Liver (tissue), 8 donors: ENCODE measurements at regions not wholly inside any gene's neighbourhood (a gene's known extent, or its start where the extent isn't known, plus 50 kb on each side); places are given as distances from the start of the nearest gene placed in this dataset.

ENCODE experiments used
- DNase-seq: peaks from one replicate; pipeline ENCODE4 v3.0.0-alpha.2; 2017; ENCODE audit warnings: low spot score
- H3K27ac ChIP-seq, 2 donors: one replicate each; pipeline ENCODE4 v1.7.0; 2013; ENCODE audit warnings: inconsistent platforms in 2 of 2, low read length in 2 of 2, control low read depth in 1 of 2, low read depth in 1 of 2, mild to moderate bottlenecking in 1 of 2
- H3K27me3 ChIP-seq, 4 donors: one replicate each; pipeline versions ENCODE4 v1.6.1 to v1.7.0; 2013; ENCODE audit warnings: low read length in 3 of 4, inconsistent platforms in 1 of 4, mild to moderate bottlenecking in 1 of 4, moderate library complexity in 1 of 4; ENCODE audit not compliant: control insufficient read depth in 4 of 4, insufficient read depth in 4 of 4
- H3K36me3 ChIP-seq, 4 donors: one replicate each; pipeline versions ENCODE4 v1.6.1 to v1.7.0; 2013; ENCODE audit warnings: low read length in 3 of 4, mild to moderate bottlenecking in 3 of 4, low read depth in 1 of 4, moderate library complexity in 1 of 4; ENCODE audit not compliant: control insufficient read depth in 4 of 4, insufficient read depth in 3 of 4
- H3K4me1 ChIP-seq, 4 donors: one replicate each; pipeline versions ENCODE4 v1.6.1 to v1.7.0; 2013; ENCODE audit warnings: low read length in 3 of 4, mild to moderate bottlenecking in 3 of 4, moderate library complexity in 1 of 4; ENCODE audit not compliant: control insufficient read depth in 4 of 4, insufficient read depth in 4 of 4
- H3K4me3 ChIP-seq, 3 donors: one replicate each; pipeline versions ENCODE4 v1.6.1 to v1.7.0; 2013; ENCODE audit warnings: low read length in 3 of 3, control low read depth in 1 of 3, low read depth in 1 of 3, mild to moderate bottlenecking in 1 of 3
- H3K9ac ChIP-seq, 2 donors: one replicate each; pipeline ENCODE4 v1.7.0; 2013; ENCODE audit warnings: low read length in 2 of 2, mild to moderate bottlenecking in 2 of 2, moderate library complexity in 2 of 2, control low read depth in 1 of 2, low read depth in 1 of 2
- H3K9me3 ChIP-seq, 4 donors: one replicate each; pipeline versions ENCODE4 v1.6.1 to v1.7.0; 2013; ENCODE audit warnings: low read length in 3 of 4; ENCODE audit not compliant: control insufficient read depth in 4 of 4
- EGR1 ChIP-seq, 2 donors: IDR thresholded peaks; 2 replicates each; pipeline ENCODE4 v1.6.1; 2016 to 2018; ENCODE audit warnings: antibody characterized with exemption in 2 of 2, low read depth in 2 of 2
- FOXA1 ChIP-seq: IDR thresholded peaks from 2 replicates; pipeline ENCODE4 v1.6.1; 2016; ENCODE audit warnings: antibody characterized with exemption
- FOXA2 ChIP-seq: IDR thresholded peaks from 2 replicates; pipeline ENCODE4 v1.6.1; 2016; ENCODE audit warnings: antibody characterized with exemption
- GABPA ChIP-seq, 2 donors: IDR thresholded peaks in 1 of 2; conservative IDR thresholded peaks in 1 of 2; 2 replicates each; pipeline ENCODE4 v1.6.1; 2016; ENCODE audit warnings: antibody characterized with exemption in 2 of 2, mild to moderate bottlenecking in 1 of 2, moderate library complexity in 1 of 2
- HNF4A ChIP-seq, 2 donors: conservative IDR thresholded peaks; 2 replicates each; pipeline ENCODE4 v1.6.1; 2016; ENCODE audit warnings: antibody characterized with exemption in 2 of 2, mild to moderate bottlenecking in 2 of 2
- HNF4G ChIP-seq: IDR thresholded peaks from 2 replicates; pipeline ENCODE4 v1.6.1; 2016; ENCODE audit warnings: antibody characterized with exemption
- JUND ChIP-seq, 2 donors: IDR thresholded peaks; 2 replicates each; pipeline ENCODE4 v1.6.1; 2016; ENCODE audit warnings: antibody characterized with exemption in 2 of 2
- NR2F2 ChIP-seq: IDR thresholded peaks from 2 replicates; pipeline ENCODE4 v1.6.1; 2016; ENCODE audit warnings: antibody characterized with exemption
- RAD21 ChIP-seq, 2 donors: IDR thresholded peaks; 2 replicates each; pipeline ENCODE4 v1.6.1; 2016; ENCODE audit warnings: antibody characterized with exemption in 2 of 2, mild to moderate bottlenecking in 2 of 2
- RXRA ChIP-seq, 2 donors: IDR thresholded peaks; 2 replicates each; pipeline ENCODE4 v1.6.1; 2017 to 2018; ENCODE audit warnings: antibody characterized with exemption in 2 of 2, mild to moderate bottlenecking in 1 of 2
- SP1 ChIP-seq: IDR thresholded peaks from 2 replicates; pipeline ENCODE4 v1.6.1; 2018; ENCODE audit warnings: antibody characterized with exemption, mild to moderate bottlenecking
- TAF1 ChIP-seq: conservative IDR thresholded peaks from 2 replicates; pipeline ENCODE4 v1.6.1; 2016; ENCODE audit warnings: antibody characterized with exemption, mild to moderate bottlenecking
- YY1 ChIP-seq: IDR thresholded peaks from 2 replicates; pipeline ENCODE4 v1.6.1; 2016; ENCODE audit warnings: antibody characterized with exemption, mild to moderate bottlenecking
- WGBS: extraction: QIAGEN DNeasy Blood & Tissue Kit; methylation state at CpG from one replicate; pipeline ENCODE4 v1.1.7; 2013; 5-methylcytosine and 5-hydroxymethylcytosine counted together
- TF ChIP-seq, protein P1 (sequence below): IDR thresholded peaks from 2 replicates; pipeline ENCODE4 v1.6.1; 2016; ENCODE audit warnings: antibody characterized with exemption
- TF ChIP-seq, protein P2 (sequence below): fragments of 150-350 bp; IDR thresholded peaks from 2 replicates; pipeline ENCODE4 v1.5.1; 2017; ENCODE audit warnings: improper control_type of control experiment, low read depth, low read length; ENCODE audit not compliant: missing input control
- TF ChIP-seq, protein P3 (sequence below): IDR thresholded peaks from 2 replicates; pipeline ENCODE4 v1.6.1; 2016; ENCODE audit warnings: antibody characterized with exemption
- TF ChIP-seq, protein P4 (sequence below): IDR thresholded peaks from 2 replicates; pipeline ENCODE4 v1.6.1; 2016; ENCODE audit warnings: antibody characterized with exemption, mild to moderate bottlenecking
- TF ChIP-seq, protein P5 (sequence below): IDR thresholded peaks from 2 replicates; pipeline ENCODE4 v1.6.1; 2016; ENCODE audit warnings: antibody characterized with exemption
- donor health status: healthy.
- donor health status: healthy.
- donor health status: healthy.
- donor health status: healthy.
- donor health status: healthy.

DNA sequence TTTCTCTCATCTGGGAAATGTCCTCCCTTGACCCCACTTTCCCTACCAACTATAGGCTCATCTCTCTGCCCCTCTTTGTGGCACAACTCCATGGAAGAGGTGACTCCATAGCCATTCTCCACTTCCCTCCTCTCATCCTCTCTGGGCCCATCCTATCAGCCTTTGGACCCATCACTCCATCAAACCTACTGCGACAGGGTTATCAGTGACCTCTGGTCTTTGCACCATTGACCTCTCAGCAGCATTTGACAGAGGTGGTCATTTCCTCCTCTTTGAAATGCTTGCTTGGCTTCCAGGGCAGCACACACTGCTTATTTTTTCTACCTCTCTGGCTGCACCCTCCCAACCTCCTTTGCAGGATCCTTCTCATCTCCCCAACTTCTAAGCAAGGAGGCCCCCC lies 113.1 kb upstream of the SLC25A36 start:
- H3K36me3 ChIP-seq = no peaks in the 10 kb centered on the region
- H3K4me3 ChIP-seq = no peak overlapping the region
- TF ChIP-seq RXRA (IDR thresholded peaks at IDR 0.05) = no peak
- TF ChIP-seq, protein P1, sequence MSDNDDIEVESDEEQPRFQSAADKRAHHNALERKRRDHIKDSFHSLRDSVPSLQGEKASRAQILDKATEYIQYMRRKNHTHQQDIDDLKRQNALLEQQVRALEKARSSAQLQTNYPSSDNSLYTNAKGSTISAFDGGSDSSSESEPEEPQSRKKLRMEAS = no peak
- no peak for TF ChIP-seq HNF4G
- TF ChIP-seq, protein P2, sequence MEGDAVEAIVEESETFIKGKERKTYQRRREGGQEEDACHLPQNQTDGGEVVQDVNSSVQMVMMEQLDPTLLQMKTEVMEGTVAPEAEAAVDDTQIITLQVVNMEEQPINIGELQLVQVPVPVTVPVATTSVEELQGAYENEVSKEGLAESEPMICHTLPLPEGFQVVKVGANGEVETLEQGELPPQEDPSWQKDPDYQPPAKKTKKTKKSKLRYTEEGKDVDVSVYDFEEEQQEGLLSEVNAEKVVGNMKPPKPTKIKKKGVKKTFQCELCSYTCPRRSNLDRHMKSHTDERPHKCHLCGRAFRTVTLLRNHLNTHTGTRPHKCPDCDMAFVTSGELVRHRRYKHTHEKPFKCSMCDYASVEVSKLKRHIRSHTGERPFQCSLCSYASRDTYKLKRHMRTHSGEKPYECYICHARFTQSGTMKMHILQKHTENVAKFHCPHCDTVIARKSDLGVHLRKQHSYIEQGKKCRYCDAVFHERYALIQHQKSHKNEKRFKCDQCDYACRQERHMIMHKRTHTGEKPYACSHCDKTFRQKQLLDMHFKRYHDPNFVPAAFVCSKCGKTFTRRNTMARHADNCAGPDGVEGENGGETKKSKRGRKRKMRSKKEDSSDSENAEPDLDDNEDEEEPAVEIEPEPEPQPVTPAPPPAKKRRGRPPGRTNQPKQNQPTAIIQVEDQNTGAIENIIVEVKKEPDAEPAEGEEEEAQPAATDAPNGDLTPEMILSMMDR = no peak
- no peak for TF ChIP-seq HNF4A (conservative IDR thresholded peaks at IDR 0.05)
- TF ChIP-seq, protein P3, sequence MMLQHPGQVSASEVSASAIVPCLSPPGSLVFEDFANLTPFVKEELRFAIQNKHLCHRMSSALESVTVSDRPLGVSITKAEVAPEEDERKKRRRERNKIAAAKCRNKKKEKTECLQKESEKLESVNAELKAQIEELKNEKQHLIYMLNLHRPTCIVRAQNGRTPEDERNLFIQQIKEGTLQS = no peak
- no peak for TF ChIP-seq FOXA2
- TF ChIP-seq, protein P4, sequence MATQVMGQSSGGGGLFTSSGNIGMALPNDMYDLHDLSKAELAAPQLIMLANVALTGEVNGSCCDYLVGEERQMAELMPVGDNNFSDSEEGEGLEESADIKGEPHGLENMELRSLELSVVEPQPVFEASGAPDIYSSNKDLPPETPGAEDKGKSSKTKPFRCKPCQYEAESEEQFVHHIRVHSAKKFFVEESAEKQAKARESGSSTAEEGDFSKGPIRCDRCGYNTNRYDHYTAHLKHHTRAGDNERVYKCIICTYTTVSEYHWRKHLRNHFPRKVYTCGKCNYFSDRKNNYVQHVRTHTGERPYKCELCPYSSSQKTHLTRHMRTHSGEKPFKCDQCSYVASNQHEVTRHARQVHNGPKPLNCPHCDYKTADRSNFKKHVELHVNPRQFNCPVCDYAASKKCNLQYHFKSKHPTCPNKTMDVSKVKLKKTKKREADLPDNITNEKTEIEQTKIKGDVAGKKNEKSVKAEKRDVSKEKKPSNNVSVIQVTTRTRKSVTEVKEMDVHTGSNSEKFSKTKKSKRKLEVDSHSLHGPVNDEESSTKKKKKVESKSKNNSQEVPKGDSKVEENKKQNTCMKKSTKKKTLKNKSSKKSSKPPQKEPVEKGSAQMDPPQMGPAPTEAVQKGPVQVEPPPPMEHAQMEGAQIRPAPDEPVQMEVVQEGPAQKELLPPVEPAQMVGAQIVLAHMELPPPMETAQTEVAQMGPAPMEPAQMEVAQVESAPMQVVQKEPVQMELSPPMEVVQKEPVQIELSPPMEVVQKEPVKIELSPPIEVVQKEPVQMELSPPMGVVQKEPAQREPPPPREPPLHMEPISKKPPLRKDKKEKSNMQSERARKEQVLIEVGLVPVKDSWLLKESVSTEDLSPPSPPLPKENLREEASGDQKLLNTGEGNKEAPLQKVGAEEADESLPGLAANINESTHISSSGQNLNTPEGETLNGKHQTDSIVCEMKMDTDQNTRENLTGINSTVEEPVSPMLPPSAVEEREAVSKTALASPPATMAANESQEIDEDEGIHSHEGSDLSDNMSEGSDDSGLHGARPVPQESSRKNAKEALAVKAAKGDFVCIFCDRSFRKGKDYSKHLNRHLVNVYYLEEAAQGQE = no peak
- no peak overlapping the region for H3K9ac ChIP-seq
- 28% methylated on average over 1 of the region's 1 CpG for WGBS
- DNase-seq = no peak
- no peak overlapping the region for H3K27ac ChIP-seq
- H3K4me1 ChIP-seq = no peaks in the 10 kb centered on the region
- H3K9me3 ChIP-seq = no peaks in the 10 kb centered on the region
- no peaks in the 10 kb centered on the region for H3K27me3 ChIP-seq

DNA sequence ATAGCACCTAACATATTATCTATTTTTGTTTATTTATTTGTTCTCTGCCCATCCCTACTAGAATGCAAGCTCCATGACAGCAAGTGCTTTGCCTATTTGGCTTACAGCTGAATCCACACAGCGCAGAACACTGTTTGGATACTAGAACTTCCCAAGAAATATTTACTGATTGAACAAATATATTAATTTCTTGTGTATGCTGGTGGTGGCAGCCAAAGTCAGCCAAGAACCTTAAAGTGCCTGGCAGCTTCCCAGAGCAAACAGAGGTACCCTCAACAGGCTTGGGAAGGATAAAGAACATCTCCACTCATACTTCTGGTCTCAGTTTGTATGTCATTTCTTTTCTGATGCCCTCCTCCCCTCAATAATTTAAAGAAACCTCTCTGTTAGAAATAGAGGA lies 111.8 kb upstream of the SLC25A36 start:
- no peaks in the 10 kb centered on the region for H3K36me3 ChIP-seq
- H3K4me1 ChIP-seq = no peaks in the 10 kb centered on the region
- no peak overlapping the region for H3K4me3 ChIP-seq
- no peaks in the 10 kb centered on the region for H3K27me3 ChIP-seq
- no peak overlapping the region for H3K27ac ChIP-seq
- WGBS = 97% methylated on average over 1 of the region's 1 CpG
- no peak overlapping the region for H3K9ac ChIP-seq
- DNase-seq = no peak
- no peaks in the 10 kb centered on the region for H3K9me3 ChIP-seq
- no peak for TF ChIP-seq YY1
- no peak for TF ChIP-seq EGR1 (IDR thresholded peaks at IDR 0.05; ENCODE audit: low read depth in 2 of 2)
- TF ChIP-seq NR2F2 = no peak
- TF ChIP-seq, protein P1 = no peak
- TF ChIP-seq, protein P3 = no peak
- no peak for TF ChIP-seq JUND (IDR thresholded peaks at IDR 0.05)
- TF ChIP-seq HNF4A (conservative IDR thresholded peaks at IDR 0.05) = no peak
- TF ChIP-seq FOXA1 = no peak
- no peak for TF ChIP-seq RXRA (IDR thresholded peaks at IDR 0.05)
- TF ChIP-seq HNF4G = no peak
- TF ChIP-seq SP1 = no peak
- TF ChIP-seq, protein P5, sequence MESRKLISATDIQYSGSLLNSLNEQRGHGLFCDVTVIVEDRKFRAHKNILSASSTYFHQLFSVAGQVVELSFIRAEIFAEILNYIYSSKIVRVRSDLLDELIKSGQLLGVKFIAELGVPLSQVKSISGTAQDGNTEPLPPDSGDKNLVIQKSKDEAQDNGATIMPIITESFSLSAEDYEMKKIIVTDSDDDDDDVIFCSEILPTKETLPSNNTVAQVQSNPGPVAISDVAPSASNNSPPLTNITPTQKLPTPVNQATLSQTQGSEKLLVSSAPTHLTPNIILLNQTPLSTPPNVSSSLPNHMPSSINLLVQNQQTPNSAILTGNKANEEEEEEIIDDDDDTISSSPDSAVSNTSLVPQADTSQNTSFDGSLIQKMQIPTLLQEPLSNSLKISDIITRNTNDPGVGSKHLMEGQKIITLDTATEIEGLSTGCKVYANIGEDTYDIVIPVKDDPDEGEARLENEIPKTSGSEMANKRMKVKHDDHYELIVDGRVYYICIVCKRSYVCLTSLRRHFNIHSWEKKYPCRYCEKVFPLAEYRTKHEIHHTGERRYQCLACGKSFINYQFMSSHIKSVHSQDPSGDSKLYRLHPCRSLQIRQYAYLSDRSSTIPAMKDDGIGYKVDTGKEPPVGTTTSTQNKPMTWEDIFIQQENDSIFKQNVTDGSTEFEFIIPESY = no peak
- TF ChIP-seq GABPA (IDR thresholded peaks at IDR 0.05 in 1 of 2, conservative IDR thresholded peaks at IDR 0.05 in 1 of 2) = no peak
- TF ChIP-seq, protein P2 = no peak
- TF ChIP-seq, protein P4 = no peak
- TF ChIP-seq RAD21 (IDR thresholded peaks at IDR 0.05) = no peak
- no peak for TF ChIP-seq TAF1
